CD4-positive, alpha-beta T cell treated with Interleukin-12 subunit alpha and Interleukin-12 subunit beta, for 1 hour (primary cell): ENCODE measurements at regions not wholly inside any gene's neighbourhood (a gene's known extent, or its start where the extent isn't known, plus 50 kb on each side); places are given as distances from the start of the nearest gene placed in this dataset.
"Not testable (repeated sequence)": the region's sequence is repeated elsewhere in the genome, so short reads cannot be mapped to it uniquely, and the experiment has no call there.

Source experiments
- DNase-seq: peaks from one replicate; pipeline ENCODE4 v3.0.0-alpha.2; 2020

- DNase-seq: no peak
These were observed 110.8 kb upstream of the ELAC2 start for GRCh38 chr17:13128676-13129075.

- no peak for DNase-seq
These were observed 110.2 kb upstream of the ELAC2 start for GRCh38 chr17:13127921-13128602.

GRCh38 chr17:13120864-13121263 lies 103.0 kb upstream of the ELAC2 start:
- no peak for DNase-seq

- DNase-seq: no peak
These were observed 100.5 kb upstream of the ELAC2 start for GRCh38 chr17:13118311-13118710.

GRCh38 chr17:13117616-13118015 lies 99.8 kb upstream of the ELAC2 start:
- DNase-seq: no peak

- no peak for DNase-seq
These were observed 96.8 kb upstream of the ELAC2 start for GRCh38 chr17:13114601-13115031.

GRCh38 chr17:13113821-13114525 lies 96.1 kb upstream of the ELAC2 start:
- DNase-seq: no peak

- DNase-seq: no peak
These were observed 89.9 kb upstream of the ELAC2 start for GRCh38 chr17:13107676-13108235.

- no peak for DNase-seq
These were observed 88.3 kb upstream of the ELAC2 start for GRCh38 chr17:13106171-13106570.

- no peak for DNase-seq
These were observed 86.7 kb upstream of the ELAC2 start for GRCh38 chr17:13104576-13104975.

- no peak for DNase-seq
These were observed 84.7 kb upstream of the ELAC2 start for GRCh38 chr17:13102477-13102876.

- DNase-seq: no peak
These were observed 82.1 kb upstream of the ELAC2 start for GRCh38 chr17:13099926-13100325.

GRCh38 chr17:13099089-13099735 lies 81.4 kb upstream of the ELAC2 start:
- DNase-seq: no peak

- DNase-seq: no peak
These were observed 78.5 kb upstream of the ELAC2 start for GRCh38 chr17:13096291-13096690.

- DNase-seq: not testable (repeated sequence)
These were observed 74.2 kb upstream of the ELAC2 start for GRCh38 chr17:13092010-13092409.

- no peak for DNase-seq
These were observed 70.8 kb upstream of the ELAC2 start for GRCh38 chr17:13088666-13089065.

GRCh38 chr17:13087802-13088201 lies 70.0 kb upstream of the ELAC2 start:
- DNase-seq: no peak

- DNase-seq: no peak
These were observed 68.4 kb upstream of the ELAC2 start for GRCh38 chr17:13086142-13086769.

- no peak for DNase-seq
These were observed 67.8 kb upstream of the ELAC2 start for GRCh38 chr17:13085578-13085977.

GRCh38 chr17:13084420-13084819 lies 66.6 kb upstream of the ELAC2 start:
- DNase-seq: no peak

GRCh38 chr17:13078591-13079385 lies 61.0 kb upstream of the ELAC2 start:
- no peak for DNase-seq

GRCh38 chr17:13076905-13077304 lies 59.1 kb upstream of the ELAC2 start:
- no peak for DNase-seq
